ENCODE measurements at regions not wholly inside any gene's neighbourhood (a gene's known extent, or its start where the extent isn't known, plus 50 kb on each side); places are given as distances from the start of the nearest gene placed in this dataset.
A peak's percentile ranks its signal among the peaks of the same experiment; 100 is the strongest.

GRCh38 chr9:79985772-79986171 is 414.0 kb downstream of the TLE4 start:
- Histone ChIP-seq H3K27ac (no peak overlapping the region), H3K27me3 (no peaks in the 10 kb centered on the region), H3K4me1 (peaks cover 0 to 19% (median 0%) of the 10 kb centered on the region in 3 donors), H3K9me3 (no peaks in the 10 kb centered on the region), H3K4me3 (no peak overlapping the region), H3K36me3 (no peaks in the 10 kb centered on the region)
- WGBS, 2 donors (ENCODE audit: low coverage in 1 of 2) = 88% methylated on average over 5 of the region's 5 CpGs
- TF ChIP-seq POLR2AphosphoS5 (IDR thresholded peaks at IDR 0.05) (no peak), EP300 (IDR thresholded peaks at IDR 0.05) (no peak), CTCF (IDR thresholded peaks at IDR 0.05) (no peak), POLR2A (IDR thresholded peaks at IDR 0.05) (no peak)
- ATAC-seq = no peak

GRCh38 chr9:79985264-79985663 is 413.5 kb downstream of the TLE4 start:
- 91 to 94% methylated on average over 6 to 7 of the region's 7 CpGs for WGBS, 2 donors (ENCODE audit: low coverage in 1 of 2)
- no peak for ATAC-seq
- Histone ChIP-seq H3K9me3 (no peaks in the 10 kb centered on the region), H3K36me3 (no peaks in the 10 kb centered on the region), H3K4me3 (no peak overlapping the region), H3K4me1 (peaks cover 0 to 13% (median 0%) of the 10 kb centered on the region in 3 donors), H3K27ac (no peak overlapping the region), H3K27me3 (no peaks in the 10 kb centered on the region)
- TF ChIP-seq CTCF (IDR thresholded peaks at IDR 0.05) (no peak), EP300 (IDR thresholded peaks at IDR 0.05) (no peak), POLR2AphosphoS5 (IDR thresholded peaks at IDR 0.05) (no peak), POLR2A (IDR thresholded peaks at IDR 0.05) (no peak)

- H3K9me3 ChIP-seq = no peaks in the 10 kb centered on the region
- no peaks in the 10 kb centered on the region for H3K27me3 ChIP-seq
- H3K4me1 ChIP-seq = peaks cover 0 to 13% (median 0%) of the 10 kb centered on the region in 3 donors
- 40 to 48% methylated on average over 4 of the region's 4 CpGs for whole genome bisulfite sequencing, 2 donors (ENCODE audit: low coverage in 1 of 2)
- H3K4me3 ChIP-seq = no peak overlapping the region
- H3K27ac ChIP-seq = no peak overlapping the region
- ATAC-seq = no peak
- no peaks in the 10 kb centered on the region for H3K36me3 ChIP-seq
- no peak for TF ChIP-seq POLR2AphosphoS5 (IDR thresholded peaks at IDR 0.05)
- no peak for TF ChIP-seq CTCF (IDR thresholded peaks at IDR 0.05)
- TF ChIP-seq EP300 (IDR thresholded peaks at IDR 0.05) = no peak
- TF ChIP-seq POLR2A (IDR thresholded peaks at IDR 0.05) = no peak
Observed at GRCh38 chr9:79984429-79985067, 412.8 kb downstream of the TLE4 start.

- WGBS, 2 donors (ENCODE audit: low coverage in 1 of 2) = 62 to 73% methylated on average over 2 to 3 of the region's 3 CpGs
- Histone ChIP-seq H3K36me3 (no peaks in the 10 kb centered on the region), H3K9me3 (no peaks in the 10 kb centered on the region), H3K4me1 (peaks cover 0 to 45% (median 6%) of the 10 kb centered on the region in 3 donors), H3K4me3 (no peak overlapping the region), H3K27me3 (no peaks in the 10 kb centered on the region), H3K27ac (no peak overlapping the region)
- no peak for ATAC-seq
- TF ChIP-seq CTCF (IDR thresholded peaks at IDR 0.05) (no peak), POLR2AphosphoS5 (IDR thresholded peaks at IDR 0.05) (no peak), POLR2A (IDR thresholded peaks at IDR 0.05) (no peak), EP300 (IDR thresholded peaks at IDR 0.05) (no peak)
Observed at GRCh38 chr9:79980432-79980831, 408.7 kb downstream of the TLE4 start.

- Histone ChIP-seq H3K27me3 (no peaks in the 10 kb centered on the region), H3K4me1 (peaks cover 0 to 38% (median 6%) of the 10 kb centered on the region in 3 donors), H3K4me3 (no peak overlapping the region), H3K27ac (no peak overlapping the region), H3K9me3 (no peaks in the 10 kb centered on the region), H3K36me3 (no peaks in the 10 kb centered on the region)
- WGBS, 2 donors (ENCODE audit: low coverage in 1 of 2) = 21% methylated on average over 1 of the region's 1 CpG; no CpG with 5 or more reads in 1 of the 2 donors
- no peak for ATAC-seq
- TF ChIP-seq POLR2AphosphoS5 (IDR thresholded peaks at IDR 0.05) (peak; percentile 54), POLR2A (IDR thresholded peaks at IDR 0.05) (no peak)
Observed at GRCh38 chr9:79977510-79978197, 405.9 kb downstream of the TLE4 start.
